BJ (cell line): ENCODE measurements at regions not wholly inside any gene's neighbourhood (a gene's known extent, or its start where the extent isn't known, plus 50 kb on each side); places are given as distances from the start of the nearest gene placed in this dataset.

Experiments used
- CTCF ChIA-PET: fragments of 350-600 bp; formaldehyde crosslinking; extraction: SDS; loops from one replicate; lab custom pipeline; 2021; ENCODE audit warnings: antibody characterized with exemption, inconsistent platforms; lab: Yijun Ruan, JAX
- POLR2A ChIA-PET: fragments of 300-600 bp; sonication (Branson Sonifier 250); formaldehyde crosslinking; extraction: SDS; loops from one replicate; lab custom pipeline; 2021; ENCODE audit warnings: antibody characterized with exemption; lab: Charles Lee
- DNase-seq: peaks from one replicate; pipeline ENCODE4 v3.0.0-alpha.2; 2011; ENCODE audit warnings: low read depth
- H3K27me3 ChIP-seq: 2 replicates; pipeline ENCODE4 v1.6.0; 2011; ENCODE audit warnings: low read length; ENCODE audit not compliant: control insufficient read depth, insufficient read depth
- H3K36me3 ChIP-seq: 2 replicates; pipeline ENCODE4 v1.5.1; 2011; ENCODE audit warnings: low read length; ENCODE audit not compliant: control insufficient read depth, insufficient read depth
- H3K4me3 ChIP-seq: 2 replicates; pipeline ENCODE4 v1.5.1; 2011; ENCODE audit warnings: low read depth, mild to moderate bottlenecking, control low read depth, low read length
- CTCF ChIP-seq: IDR thresholded peaks from 2 replicates; pipeline ENCODE4 v1.5.1; 2011; ENCODE audit warnings: low read depth, mild to moderate bottlenecking, control low read depth, inconsistent platforms, low read length, moderate library complexity; ENCODE audit not compliant: insufficient read depth

GRCh38 chr2:190769258-190769657 lies 111.4 kb upstream of the GLS start:
- DNase-seq: no peak
- Histone ChIP-seq H3K4me3 (no peak overlapping the region), H3K27me3 (no peaks in the 10 kb centered on the region), H3K36me3 (no peaks in the 10 kb centered on the region)
- ChIA-PET POLR2A (no interaction called here), CTCF (no interaction called here)
- no peak for TF ChIP-seq CTCF

GRCh38 chr2:190771726-190772125 lies 108.9 kb upstream of the GLS start:
- no peak for DNase-seq
- POLR2A ChIA-PET: no interaction called here
- CTCF ChIA-PET: no interaction called here

GRCh38 chr2:190780594-190780993 lies 100.0 kb upstream of the GLS start:
- Histone ChIP-seq H3K36me3 (no peaks in the 10 kb centered on the region), H3K27me3 (peaks cover 2% of the 10 kb centered on the region; the same call in 1 of the 2 replicates), H3K4me3 (no peak overlapping the region)
- ChIA-PET POLR2A (no interaction called here), CTCF (interaction anchor here (0.6 to 1.8 kb wide), 15 partner anchors 9 to 386 kb away, joined by 3 to 8 read pairs (median 4); no protein-coding TSS in a partner anchor)
- no peak for TF ChIP-seq CTCF
- DNase-seq: no peak

More at GRCh38 chr2:190771726-190772125, 108.9 kb upstream of the GLS start:
- no peak for TF ChIP-seq CTCF
- Histone ChIP-seq H3K27me3 (no peaks in the 10 kb centered on the region), H3K4me3 (no peak overlapping the region), H3K36me3 (no peaks in the 10 kb centered on the region)

- TF ChIP-seq CTCF: peak; percentile 57
- DNase-seq: no peak
- CTCF ChIA-PET: interaction anchor here (0.7 to 3.9 kb wide), 12 partner anchors 11 to 271 kb away, joined by 3 to 16 read pairs (median 4); no protein-coding TSS in a partner anchor
- POLR2A ChIA-PET: no interaction called here
- no peak overlapping the region for H3K4me3 ChIP-seq
- H3K36me3 ChIP-seq: no peaks in the 10 kb centered on the region
- peaks cover 2% of the 10 kb centered on the region; the same call in 1 of the 2 replicates for H3K27me3 ChIP-seq
Observed at GRCh38 chr2:190781604-190782198, 98.9 kb upstream of the GLS start.

GRCh38 chr2:190782264-190782663 lies 98.4 kb upstream of the GLS start:
- peaks cover 2% of the 10 kb centered on the region; the same call in 1 of the 2 replicates for H3K27me3 ChIP-seq
- DNase-seq: no peak
- TF ChIP-seq CTCF: no peak
- ChIA-PET CTCF (interaction anchor here (1.0 to 3.9 kb wide), 5 partner anchors 10 to 269 kb away, joined by 3 to 16 read pairs (median 8); no protein-coding TSS in a partner anchor), POLR2A (no interaction called here)
- no peak overlapping the region for H3K4me3 ChIP-seq
- H3K36me3 ChIP-seq: no peaks in the 10 kb centered on the region
